ENCODE measurements at regions not wholly inside any gene's neighbourhood (a gene's known extent, or its start where the extent isn't known, plus 50 kb on each side); places are given as distances from the start of the nearest gene placed in this dataset.

DNA sequence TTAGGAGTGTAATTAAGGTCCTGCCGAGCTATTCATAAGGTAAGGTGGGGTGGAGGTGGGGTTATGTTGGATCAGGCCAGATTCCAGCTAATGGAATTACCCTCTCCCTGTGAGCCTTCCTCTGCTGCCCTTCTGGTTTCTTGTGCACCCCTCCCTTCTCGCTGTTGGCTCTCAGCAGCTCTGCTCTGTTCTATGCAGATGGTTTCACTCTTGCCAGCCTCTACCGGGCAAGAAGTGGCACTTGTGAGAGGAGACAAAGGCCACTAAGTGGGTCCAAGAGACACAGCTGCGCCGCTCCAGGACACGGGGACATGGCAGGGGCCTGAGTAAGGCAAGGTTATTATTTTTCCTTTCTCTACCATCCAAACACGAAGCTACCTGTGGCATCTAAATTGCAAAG, 334.4 kb downstream of the EMP1 start:
- TF ChIP-seq, protein P1, sequence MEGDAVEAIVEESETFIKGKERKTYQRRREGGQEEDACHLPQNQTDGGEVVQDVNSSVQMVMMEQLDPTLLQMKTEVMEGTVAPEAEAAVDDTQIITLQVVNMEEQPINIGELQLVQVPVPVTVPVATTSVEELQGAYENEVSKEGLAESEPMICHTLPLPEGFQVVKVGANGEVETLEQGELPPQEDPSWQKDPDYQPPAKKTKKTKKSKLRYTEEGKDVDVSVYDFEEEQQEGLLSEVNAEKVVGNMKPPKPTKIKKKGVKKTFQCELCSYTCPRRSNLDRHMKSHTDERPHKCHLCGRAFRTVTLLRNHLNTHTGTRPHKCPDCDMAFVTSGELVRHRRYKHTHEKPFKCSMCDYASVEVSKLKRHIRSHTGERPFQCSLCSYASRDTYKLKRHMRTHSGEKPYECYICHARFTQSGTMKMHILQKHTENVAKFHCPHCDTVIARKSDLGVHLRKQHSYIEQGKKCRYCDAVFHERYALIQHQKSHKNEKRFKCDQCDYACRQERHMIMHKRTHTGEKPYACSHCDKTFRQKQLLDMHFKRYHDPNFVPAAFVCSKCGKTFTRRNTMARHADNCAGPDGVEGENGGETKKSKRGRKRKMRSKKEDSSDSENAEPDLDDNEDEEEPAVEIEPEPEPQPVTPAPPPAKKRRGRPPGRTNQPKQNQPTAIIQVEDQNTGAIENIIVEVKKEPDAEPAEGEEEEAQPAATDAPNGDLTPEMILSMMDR (IDR thresholded peaks at IDR 0.05; ENCODE audit: low read depth, low read length, missing input control) = no peak
- TF ChIP-seq JUND (IDR thresholded peaks at IDR 0.05) (no peak), RAD21 (IDR thresholded peaks at IDR 0.05) (no peak), GABPA (IDR thresholded peaks at IDR 0.05 in 1 of 2, conservative IDR thresholded peaks at IDR 0.05 in 1 of 2) (no peak), SP1 (IDR thresholded peaks at IDR 0.05) (no peak)
- TF ChIP-seq, protein P2, sequence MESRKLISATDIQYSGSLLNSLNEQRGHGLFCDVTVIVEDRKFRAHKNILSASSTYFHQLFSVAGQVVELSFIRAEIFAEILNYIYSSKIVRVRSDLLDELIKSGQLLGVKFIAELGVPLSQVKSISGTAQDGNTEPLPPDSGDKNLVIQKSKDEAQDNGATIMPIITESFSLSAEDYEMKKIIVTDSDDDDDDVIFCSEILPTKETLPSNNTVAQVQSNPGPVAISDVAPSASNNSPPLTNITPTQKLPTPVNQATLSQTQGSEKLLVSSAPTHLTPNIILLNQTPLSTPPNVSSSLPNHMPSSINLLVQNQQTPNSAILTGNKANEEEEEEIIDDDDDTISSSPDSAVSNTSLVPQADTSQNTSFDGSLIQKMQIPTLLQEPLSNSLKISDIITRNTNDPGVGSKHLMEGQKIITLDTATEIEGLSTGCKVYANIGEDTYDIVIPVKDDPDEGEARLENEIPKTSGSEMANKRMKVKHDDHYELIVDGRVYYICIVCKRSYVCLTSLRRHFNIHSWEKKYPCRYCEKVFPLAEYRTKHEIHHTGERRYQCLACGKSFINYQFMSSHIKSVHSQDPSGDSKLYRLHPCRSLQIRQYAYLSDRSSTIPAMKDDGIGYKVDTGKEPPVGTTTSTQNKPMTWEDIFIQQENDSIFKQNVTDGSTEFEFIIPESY (IDR thresholded peaks at IDR 0.05) = no peak
- TF ChIP-seq, protein P3, sequence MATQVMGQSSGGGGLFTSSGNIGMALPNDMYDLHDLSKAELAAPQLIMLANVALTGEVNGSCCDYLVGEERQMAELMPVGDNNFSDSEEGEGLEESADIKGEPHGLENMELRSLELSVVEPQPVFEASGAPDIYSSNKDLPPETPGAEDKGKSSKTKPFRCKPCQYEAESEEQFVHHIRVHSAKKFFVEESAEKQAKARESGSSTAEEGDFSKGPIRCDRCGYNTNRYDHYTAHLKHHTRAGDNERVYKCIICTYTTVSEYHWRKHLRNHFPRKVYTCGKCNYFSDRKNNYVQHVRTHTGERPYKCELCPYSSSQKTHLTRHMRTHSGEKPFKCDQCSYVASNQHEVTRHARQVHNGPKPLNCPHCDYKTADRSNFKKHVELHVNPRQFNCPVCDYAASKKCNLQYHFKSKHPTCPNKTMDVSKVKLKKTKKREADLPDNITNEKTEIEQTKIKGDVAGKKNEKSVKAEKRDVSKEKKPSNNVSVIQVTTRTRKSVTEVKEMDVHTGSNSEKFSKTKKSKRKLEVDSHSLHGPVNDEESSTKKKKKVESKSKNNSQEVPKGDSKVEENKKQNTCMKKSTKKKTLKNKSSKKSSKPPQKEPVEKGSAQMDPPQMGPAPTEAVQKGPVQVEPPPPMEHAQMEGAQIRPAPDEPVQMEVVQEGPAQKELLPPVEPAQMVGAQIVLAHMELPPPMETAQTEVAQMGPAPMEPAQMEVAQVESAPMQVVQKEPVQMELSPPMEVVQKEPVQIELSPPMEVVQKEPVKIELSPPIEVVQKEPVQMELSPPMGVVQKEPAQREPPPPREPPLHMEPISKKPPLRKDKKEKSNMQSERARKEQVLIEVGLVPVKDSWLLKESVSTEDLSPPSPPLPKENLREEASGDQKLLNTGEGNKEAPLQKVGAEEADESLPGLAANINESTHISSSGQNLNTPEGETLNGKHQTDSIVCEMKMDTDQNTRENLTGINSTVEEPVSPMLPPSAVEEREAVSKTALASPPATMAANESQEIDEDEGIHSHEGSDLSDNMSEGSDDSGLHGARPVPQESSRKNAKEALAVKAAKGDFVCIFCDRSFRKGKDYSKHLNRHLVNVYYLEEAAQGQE (IDR thresholded peaks at IDR 0.05) = no peak

All from liver (tissue), 3 donors.